ENCODE measurements at regions not wholly inside any gene's neighbourhood (a gene's known extent, or its start where the extent isn't known, plus 50 kb on each side); places are given as distances from the start of the nearest gene placed in this dataset.

- H3K4me1 ChIP-seq, result no peaks in the 10 kb centered on the region
- no peak overlapping the region for H3K4me3 ChIP-seq
- intact Hi-C loops (cut with DNase I), result no loop called here
- no peaks in the 10 kb centered on the region for H3K9me3 ChIP-seq
- H3K27ac ChIP-seq, result no peak overlapping the region
- peaks cover 0 to 46% (median 15%) of the 10 kb centered on the region in 3 donors for H3K27me3 ChIP-seq
- H3K36me3 ChIP-seq, result no peaks in the 10 kb centered on the region
- no peak for TF ChIP-seq POLR2AphosphoS5 (IDR thresholded peaks at IDR 0.05)
- 75 to 79% methylated on average over 27 of the region's 27 CpGs for WGBS, 2 donors
- no peak for DNase-seq
Observed at GRCh38 chr22:49371325-49372110, 456.2 kb downstream of the BRD1 start.

DNA sequence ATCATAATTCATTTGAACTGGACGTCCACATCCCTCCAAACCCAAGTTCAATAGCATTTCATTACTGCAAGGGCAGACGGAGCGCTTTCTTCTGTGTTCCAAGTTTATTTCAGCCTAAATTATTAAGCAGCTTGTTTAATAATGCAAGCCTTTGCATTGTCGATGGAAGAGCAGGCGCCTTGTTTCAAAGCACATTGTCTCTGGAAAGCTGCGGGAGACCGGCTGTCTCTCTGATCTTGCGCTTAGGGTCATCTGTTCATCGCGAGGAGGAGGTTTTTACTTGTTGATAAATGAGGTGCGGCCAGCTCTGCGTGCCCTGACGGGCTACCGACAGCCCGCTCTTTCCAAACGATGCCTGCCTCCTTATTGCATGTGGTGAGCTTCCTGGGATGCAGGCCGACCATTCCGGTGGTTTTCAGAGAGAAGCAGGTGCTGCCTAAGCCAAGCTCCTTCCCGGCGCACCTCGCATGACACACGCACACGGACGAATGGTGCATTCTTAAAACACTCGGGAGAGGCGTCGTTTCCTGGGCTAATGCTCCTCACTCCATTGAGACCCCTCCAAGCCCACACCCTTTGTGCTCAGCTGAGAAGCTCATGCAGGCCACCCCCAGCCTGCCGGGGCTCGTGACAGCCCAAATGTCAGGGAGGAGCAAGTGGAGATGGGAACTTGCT, 456.9 kb downstream of the BRD1 start:
- WGBS, 2 donors, result 80 to 82% methylated on average over 29 of the region's 29 CpGs
- Histone ChIP-seq H3K9me3 (no peaks in the 10 kb centered on the region), H3K36me3 (no peaks in the 10 kb centered on the region), H3K27me3 (peaks cover 0 to 46% (median 15%) of the 10 kb centered on the region in 3 donors), H3K27ac (no peak overlapping the region), H3K4me1 (no peaks in the 10 kb centered on the region), H3K4me3 (no peak overlapping the region)
- DNase-seq, result no peak
- intact Hi-C loops (cut with DNase I), result no loop called here
- TF ChIP-seq POLR2A (IDR thresholded peaks at IDR 0.05), result no peak
- TF ChIP-seq POLR2AphosphoS5 (IDR thresholded peaks at IDR 0.05), result no peak
- TF ChIP-seq, protein P1, sequence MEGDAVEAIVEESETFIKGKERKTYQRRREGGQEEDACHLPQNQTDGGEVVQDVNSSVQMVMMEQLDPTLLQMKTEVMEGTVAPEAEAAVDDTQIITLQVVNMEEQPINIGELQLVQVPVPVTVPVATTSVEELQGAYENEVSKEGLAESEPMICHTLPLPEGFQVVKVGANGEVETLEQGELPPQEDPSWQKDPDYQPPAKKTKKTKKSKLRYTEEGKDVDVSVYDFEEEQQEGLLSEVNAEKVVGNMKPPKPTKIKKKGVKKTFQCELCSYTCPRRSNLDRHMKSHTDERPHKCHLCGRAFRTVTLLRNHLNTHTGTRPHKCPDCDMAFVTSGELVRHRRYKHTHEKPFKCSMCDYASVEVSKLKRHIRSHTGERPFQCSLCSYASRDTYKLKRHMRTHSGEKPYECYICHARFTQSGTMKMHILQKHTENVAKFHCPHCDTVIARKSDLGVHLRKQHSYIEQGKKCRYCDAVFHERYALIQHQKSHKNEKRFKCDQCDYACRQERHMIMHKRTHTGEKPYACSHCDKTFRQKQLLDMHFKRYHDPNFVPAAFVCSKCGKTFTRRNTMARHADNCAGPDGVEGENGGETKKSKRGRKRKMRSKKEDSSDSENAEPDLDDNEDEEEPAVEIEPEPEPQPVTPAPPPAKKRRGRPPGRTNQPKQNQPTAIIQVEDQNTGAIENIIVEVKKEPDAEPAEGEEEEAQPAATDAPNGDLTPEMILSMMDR (IDR thresholded peaks at IDR 0.05), result no peak
- TF ChIP-seq EP300 (IDR thresholded peaks at IDR 0.05), result no peak

- intact Hi-C loops (cut with DNase I), result no loop called here
- WGBS, 2 donors, result 76 to 77% methylated on average over 22 of the region's 22 CpGs
- peaks cover 0 to 46% (median 15%) of the 10 kb centered on the region in 3 donors for H3K27me3 ChIP-seq
Observed at GRCh38 chr22:49369726-49370626, 457.7 kb downstream of the BRD1 start.

DNA sequence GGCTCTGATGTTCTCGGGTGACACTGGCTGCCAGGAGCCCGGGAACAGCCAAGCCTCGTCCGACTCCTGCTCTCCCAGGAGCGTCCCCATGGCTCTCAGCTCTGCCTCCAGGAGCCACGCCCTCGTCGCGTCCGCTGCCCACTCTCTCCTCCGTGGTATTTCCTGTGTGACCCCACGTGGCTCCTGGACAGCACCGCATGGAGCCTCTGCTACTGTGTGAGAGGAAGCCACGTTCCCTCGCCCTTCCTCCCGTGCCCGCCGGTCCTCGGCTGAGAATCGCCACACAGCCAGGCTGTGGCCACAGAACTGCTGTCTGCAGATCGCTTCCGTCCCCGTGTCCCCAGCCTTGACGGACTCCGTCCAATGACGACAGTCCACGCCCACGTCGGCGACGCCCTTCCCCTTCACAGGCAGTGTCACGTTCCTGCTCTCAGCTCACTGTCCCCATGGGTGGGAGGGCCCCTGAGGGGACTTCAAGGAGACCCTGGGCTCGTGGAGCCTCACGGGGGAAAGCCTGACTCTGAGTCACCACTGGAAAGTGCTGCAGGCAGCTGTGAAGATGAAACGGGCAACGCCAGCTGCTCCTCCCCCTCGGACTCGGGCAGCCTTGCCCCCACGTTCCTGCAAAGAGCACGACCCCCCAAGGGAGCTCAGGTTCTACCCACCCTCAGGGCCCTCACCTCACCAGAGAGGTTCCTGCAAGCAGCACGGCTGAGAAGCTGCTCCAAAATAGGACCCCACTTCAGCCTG, 458.5 kb downstream of the BRD1 start:
- H3K9me3 ChIP-seq, result no peaks in the 10 kb centered on the region
- H3K27ac ChIP-seq, result no peak overlapping the region
- no peaks in the 10 kb centered on the region for H3K36me3 ChIP-seq
- TF ChIP-seq, protein P1 (IDR thresholded peaks at IDR 0.05), result no peak
- TF ChIP-seq EP300 (IDR thresholded peaks at IDR 0.05) (no peak), POLR2A (IDR thresholded peaks at IDR 0.05) (no peak), POLR2AphosphoS5 (IDR thresholded peaks at IDR 0.05) (no peak)
- WGBS, 2 donors, result 56 to 57% methylated on average over 41 of the region's 41 CpGs
- peaks cover 0 to 46% (median 15%) of the 10 kb centered on the region in 3 donors for H3K27me3 ChIP-seq
- no peak overlapping the region for H3K4me3 ChIP-seq
- no peaks in the 10 kb centered on the region for H3K4me1 ChIP-seq
- peak; percentile 63 for DNase-seq
- intact Hi-C loops (cut with DNase I), result no loop called here

More at GRCh38 chr22:49369726-49370626, 457.7 kb downstream of the BRD1 start:
- TF ChIP-seq POLR2A (IDR thresholded peaks at IDR 0.05), result no peak
- TF ChIP-seq EP300 (IDR thresholded peaks at IDR 0.05), result no peak
- no peak for TF ChIP-seq POLR2AphosphoS5 (IDR thresholded peaks at IDR 0.05)
- TF ChIP-seq, protein P1 (IDR thresholded peaks at IDR 0.05), result no peak
- Histone ChIP-seq H3K4me1 (no peaks in the 10 kb centered on the region), H3K9me3 (no peaks in the 10 kb centered on the region), H3K27ac (no peak overlapping the region), H3K36me3 (no peaks in the 10 kb centered on the region), H3K4me3 (no peak overlapping the region)
- no peak for DNase-seq
